H4 (cell line): ENCODE measurements at regions not wholly inside any gene's neighbourhood (a gene's known extent, or its start where the extent isn't known, plus 50 kb on each side); places are given as distances from the start of the nearest gene placed in this dataset.
"Not testable (repeated sequence)": the region's sequence is repeated elsewhere in the genome, so short reads cannot be mapped to it uniquely, and the experiment has no call there.

Experiments used
- DNase-seq: peaks from one replicate; pipeline ENCODE4 v3.0.0-alpha.2; 2015; ENCODE audit warnings: low spot score

DNA sequence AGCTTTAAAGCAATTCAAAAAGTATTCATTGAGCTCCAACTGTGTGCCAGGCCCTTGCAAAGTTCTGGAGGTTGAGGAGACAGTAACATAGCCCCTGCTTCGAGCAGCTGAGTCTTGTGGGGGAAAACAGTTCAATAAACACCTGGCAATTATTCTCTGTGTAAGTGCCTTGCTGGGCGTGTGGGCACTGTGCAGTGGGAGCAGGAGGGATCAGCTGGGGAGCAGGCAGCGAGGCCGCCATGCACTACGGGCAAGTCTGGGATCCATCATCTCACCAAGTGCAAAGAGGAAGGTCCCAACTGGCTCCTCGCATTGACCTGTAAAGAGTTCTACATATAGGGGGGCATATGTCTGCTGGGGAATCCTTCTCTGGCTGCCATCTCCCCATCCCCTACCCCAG, 342.2 kb upstream of the HS6ST1 start:
- DNase-seq: no peak

GRCh38 chr2:128661311-128661710, 342.6 kb upstream of the HS6ST1 start:
- DNase-seq: no peak

DNA sequence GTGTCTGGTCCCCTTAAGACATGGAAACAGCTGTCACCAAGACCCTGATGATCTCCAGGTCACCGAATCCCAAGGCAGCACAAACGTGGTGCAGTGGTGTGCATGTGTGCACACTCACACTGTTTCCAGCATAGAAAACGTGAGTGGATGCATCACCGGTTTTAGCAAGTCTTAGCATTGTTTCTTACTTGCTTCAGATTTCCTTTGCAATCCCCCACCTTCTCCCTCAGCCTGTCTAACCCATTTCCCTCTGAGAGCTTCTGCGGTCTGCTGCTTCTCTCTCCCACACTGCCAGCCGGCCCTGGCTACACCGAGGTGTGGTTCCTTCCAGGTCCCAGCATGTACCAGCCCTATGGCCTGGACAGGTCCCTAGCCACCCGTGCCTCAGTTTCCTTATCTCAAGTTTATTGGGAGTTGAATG, 343.4 kb upstream of the HS6ST1 start:
- no peak for DNase-seq

DNA sequence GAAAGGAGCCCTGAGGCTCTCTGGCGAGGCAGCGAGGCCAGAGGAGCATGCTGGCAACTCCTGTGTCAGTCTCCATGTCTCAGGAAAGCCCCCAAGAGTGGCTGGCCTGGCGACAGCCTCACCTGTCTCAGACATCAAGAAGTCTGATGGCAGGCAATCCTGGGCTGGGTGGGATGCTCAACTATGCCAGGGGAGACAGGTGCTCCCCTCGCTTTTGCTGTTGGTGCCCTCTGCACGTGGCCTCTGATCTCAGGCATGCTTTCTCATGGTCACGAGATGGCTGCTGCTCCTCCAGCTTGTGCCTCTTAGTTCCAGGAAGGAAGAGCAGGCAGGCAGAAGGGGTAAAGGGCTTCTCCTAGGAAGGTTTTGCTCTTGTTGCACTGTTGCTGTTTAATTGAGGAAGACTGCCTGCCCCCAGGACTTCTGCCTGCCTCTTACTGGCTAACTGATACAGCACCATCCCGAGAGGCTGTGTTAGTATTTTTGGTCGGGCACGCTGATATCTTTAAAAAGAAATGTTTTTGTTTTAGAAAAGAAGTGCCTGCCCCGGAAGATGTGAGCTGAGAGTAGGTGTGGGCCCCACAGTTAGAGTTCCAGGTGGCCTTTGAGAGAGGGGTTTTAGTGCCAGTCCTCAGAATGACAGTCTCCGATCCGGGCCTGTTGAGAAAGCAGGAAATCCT, 344.8 kb upstream of the HS6ST1 start:
- no peak for DNase-seq

- DNase-seq: no peak
These were observed 345.9 kb upstream of the HS6ST1 start for GRCh38 chr2:128664499-128664971.

DNA sequence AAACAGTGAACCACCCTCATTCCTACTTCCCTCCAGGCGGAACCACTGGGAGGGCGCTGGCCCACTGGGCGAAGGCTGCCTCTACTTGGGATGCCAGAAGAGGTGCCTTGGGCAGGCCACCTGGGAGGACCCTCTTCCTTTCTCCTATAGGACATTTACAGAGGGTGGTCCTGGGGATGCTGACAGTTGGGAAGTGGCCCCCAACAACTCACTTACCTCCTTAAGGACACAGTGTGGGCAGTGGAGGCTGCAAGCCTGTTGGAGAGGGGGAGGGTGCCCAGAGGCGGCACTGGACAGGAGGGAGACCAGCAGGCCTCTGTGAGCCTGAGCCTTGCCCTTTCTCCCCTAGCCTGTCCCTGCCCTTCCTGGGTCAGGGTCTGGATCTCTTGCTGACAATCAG, 346.4 kb upstream of the HS6ST1 start:
- DNase-seq: no peak

- DNase-seq: no peak
These were observed 347.9 kb upstream of the HS6ST1 start for GRCh38 chr2:128666596-128666995.

DNA sequence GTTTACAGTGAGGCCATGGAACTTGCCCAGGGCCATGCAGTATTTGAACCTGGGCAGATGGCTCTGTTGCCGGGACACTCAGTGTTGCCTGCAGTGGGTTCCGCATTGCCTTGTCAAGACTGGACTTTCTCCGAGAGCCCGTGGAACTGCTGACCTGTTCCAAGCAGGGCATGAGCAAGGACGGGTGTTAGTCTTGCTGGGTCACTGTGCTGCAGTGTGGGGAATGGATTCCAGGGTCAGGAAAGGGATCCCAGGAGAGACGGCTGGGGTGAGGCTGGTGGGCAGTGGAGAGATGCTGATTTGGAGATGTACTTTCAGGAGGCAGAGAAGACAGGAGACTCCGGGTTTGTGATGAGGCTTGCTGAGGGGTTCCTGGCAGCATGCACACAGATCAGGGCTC, 348.7 kb upstream of the HS6ST1 start:
- no peak for DNase-seq

DNA sequence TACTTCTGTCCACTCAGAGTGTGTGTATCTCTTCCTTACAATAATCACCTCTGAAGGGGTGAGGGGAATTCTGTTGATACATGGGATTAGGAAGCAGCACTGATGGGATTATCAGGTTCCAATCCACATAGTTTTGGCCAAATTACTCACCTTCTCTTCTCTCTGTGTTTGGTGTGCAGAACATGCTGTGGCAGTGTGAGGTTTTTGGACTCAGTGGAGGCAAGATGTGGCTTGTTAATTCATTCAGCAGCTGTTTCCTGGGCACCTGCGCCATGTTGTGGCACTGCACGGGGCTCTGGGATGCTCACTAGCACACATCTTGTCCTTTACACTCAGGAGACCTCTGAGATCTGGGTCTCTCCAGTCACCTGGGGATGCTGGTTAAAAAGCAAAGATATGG, 350.3 kb upstream of the HS6ST1 start:
- DNase-seq: no peak

GRCh38 chr2:128670066-128670465, 351.4 kb upstream of the HS6ST1 start:
- no peak for DNase-seq

DNA sequence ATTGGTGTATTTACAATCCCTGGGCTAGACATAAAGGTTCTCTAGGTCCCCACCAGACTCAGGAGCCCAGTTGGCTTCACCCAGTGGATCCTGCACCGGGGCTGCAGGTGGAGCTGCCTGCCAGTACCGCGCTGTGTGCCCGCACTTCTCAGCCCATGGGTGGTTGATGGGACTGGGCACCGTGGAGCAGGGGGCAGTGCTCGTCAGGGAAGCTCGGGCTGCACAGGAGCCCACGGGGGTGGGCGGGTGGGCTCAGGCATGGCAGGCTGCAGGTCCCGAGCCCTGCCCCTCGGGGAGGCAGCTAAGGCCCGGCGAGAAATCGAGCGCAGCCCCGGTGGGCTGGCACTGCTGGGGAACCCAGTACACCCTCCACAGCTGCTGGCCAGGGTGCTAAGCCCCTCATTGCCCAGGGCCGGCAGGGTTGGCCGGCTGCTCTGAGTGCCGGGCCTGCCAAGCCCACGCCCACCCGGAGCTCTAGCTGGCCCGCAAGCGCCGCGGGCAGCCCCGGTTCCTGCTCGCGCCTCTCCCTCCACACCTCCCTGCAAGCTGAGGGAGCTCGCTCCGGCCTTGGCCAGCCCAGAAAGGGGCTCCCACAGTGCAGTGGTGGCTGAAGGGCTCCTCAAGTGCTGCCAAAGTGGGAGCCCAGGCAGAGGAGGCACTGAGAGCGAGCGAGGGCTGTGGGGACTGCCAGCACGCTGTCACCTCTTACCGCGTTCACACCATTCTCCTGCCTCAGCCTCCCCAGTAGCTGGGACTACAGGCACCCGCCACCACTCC, 353.5 kb upstream of the HS6ST1 start:
- DNase-seq: not testable (repeated sequence)

GRCh38 chr2:128679680-128680079, 361.0 kb upstream of the HS6ST1 start:
- DNase-seq: not testable (repeated sequence)

DNA sequence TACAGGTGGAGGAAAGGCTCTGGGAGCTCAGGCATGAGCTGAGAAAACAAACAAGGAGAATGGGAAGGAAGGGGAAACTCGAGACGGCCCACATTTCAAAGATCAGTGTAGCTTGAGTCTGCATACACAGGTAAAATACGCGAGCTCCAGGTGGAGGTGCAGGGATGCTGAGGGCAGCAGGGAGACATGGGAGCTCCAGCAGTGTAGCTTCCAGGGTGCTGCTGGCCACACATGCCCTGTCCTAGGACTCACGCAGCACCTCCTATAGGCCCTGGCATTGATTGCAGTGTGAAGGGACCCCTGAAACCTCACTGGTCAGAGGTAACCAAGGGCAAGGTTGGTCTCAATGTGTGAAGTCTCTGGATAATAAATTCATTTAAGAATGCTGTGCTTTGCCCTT, 362.8 kb upstream of the HS6ST1 start:
- DNase-seq: no peak

- DNase-seq: no peak
These were observed 363.6 kb upstream of the HS6ST1 start for GRCh38 chr2:128682266-128682665.

- DNase-seq: no peak
These were observed 364.1 kb upstream of the HS6ST1 start for GRCh38 chr2:128682729-128683284.

DNA sequence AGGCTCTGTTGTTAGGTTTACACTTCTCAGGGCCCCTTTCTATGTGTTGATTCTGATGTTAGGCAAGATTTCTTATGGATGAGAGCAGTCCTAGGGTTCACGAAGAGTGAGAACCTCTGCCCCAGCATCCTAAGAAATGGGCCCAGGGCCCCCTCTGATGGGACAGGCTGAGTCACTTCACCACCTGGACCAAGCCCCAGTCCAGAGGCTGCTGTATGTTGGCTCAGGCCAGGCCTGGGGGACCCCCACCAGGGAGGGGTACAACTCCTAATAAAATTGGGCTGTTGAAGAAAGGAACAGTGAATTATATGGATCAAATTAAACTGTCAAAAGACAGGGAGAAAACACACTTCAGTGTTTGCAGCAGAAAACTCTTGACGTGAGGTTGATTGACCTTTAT, 365.9 kb upstream of the HS6ST1 start:
- no peak for DNase-seq

- no peak for DNase-seq
These were observed 367.3 kb upstream of the HS6ST1 start for GRCh38 chr2:128685841-128686496.

- DNase-seq: no peak
These were observed 367.8 kb upstream of the HS6ST1 start for GRCh38 chr2:128686497-128686859.

- no peak for DNase-seq
These were observed 368.4 kb upstream of the HS6ST1 start for GRCh38 chr2:128686881-128687555.

DNA sequence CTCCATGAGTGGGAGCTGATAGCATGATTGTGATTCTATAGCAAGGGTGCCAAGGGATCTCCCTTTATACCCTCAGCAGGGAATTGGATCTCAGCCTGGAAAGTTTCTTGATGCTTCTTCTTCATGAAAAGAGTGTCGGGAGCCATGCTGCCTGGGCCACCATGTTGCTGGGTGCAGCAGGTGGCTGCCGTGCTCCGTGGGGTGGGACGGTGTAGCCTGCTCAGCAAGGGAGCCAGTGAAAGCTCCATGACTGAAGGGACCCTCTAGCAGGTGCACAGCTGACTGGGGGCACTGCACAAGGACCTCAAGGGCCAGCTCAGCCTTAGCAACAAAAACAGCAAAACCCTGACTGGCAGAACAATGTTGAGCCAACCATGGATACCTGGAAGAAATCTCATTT, 368.9 kb upstream of the HS6ST1 start:
- no peak for DNase-seq

GRCh38 chr2:128689971-128690370, 371.3 kb upstream of the HS6ST1 start:
- DNase-seq: no peak

- no peak for DNase-seq
These were observed 371.8 kb upstream of the HS6ST1 start for GRCh38 chr2:128690431-128690830.
